ENCODE measurements at regions not wholly inside any gene's neighbourhood (a gene's known extent, or its start where the extent isn't known, plus 50 kb on each side); places are given as distances from the start of the nearest gene placed in this dataset.

DNA sequence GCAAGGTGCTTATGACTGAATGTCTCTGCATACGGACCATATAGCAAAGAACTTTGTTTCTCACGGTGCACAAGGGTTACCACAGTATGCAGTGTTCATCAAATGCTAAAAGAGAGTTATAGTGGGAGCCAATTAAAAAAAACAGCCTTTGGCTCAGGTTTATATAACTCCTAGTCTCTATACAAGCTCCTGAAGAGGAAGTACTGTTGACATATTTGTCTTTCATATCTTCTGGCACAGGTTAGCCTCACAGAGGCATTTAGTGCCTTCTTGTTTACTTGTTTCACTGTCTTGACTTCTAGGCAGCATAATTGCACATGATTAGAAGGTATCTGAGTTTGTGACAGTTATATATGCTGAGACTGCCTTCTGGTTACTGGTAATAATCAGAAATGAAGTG is 158.8 kb upstream of the FAM47C start:
- no peak for TF ChIP-seq EZH2phosphoT487 (IDR thresholded peaks at IDR 0.05; ENCODE audit: insufficient read depth, low read depth)
- TF ChIP-seq EZH2 (IDR thresholded peaks at IDR 0.05; ENCODE audit: insufficient read depth, poor library complexity, severe bottlenecking), result no peak
- Histone ChIP-seq H3K36me3 (ENCODE audit: low read depth) (no peaks in the 10 kb centered on the region), H3K9me3 (ENCODE audit: low read depth) (no peaks in the 10 kb centered on the region), H4K20me1 (ENCODE audit: insufficient read depth) (no peaks in the 10 kb centered on the region), H3K27ac (no peak overlapping the region), H2AFZ (no peak overlapping the region), H3K27me3 (replicated peaks; ENCODE audit: insufficient read depth) (no peaks in the 10 kb centered on the region), H3K79me2 (ENCODE audit: insufficient read depth) (no peaks in the 10 kb centered on the region), H3K4me1 (ENCODE audit: insufficient read depth) (no peaks in the 10 kb centered on the region), H3K4me2 (ENCODE audit: unreplicated experiment) (no peak overlapping the region), H3K9me2 (ENCODE audit: insufficient read depth) (no peaks in the 10 kb centered on the region), H3F3A (ENCODE audit: insufficient read depth) (no peaks in the 10 kb centered on the region), H3K4me3 (no peak overlapping the region), H3K9ac (no peak overlapping the region)
- in situ Hi-C loops (cut with MboI), result no loop called here
- WGBS, 2 experiments (ENCODE audit: low coverage in 1 of 2, low lambda C conversion rate in 2 of 2, missing lambda C conversion rate in 2 of 2), result 6% methylated on average over 2 of the region's 2 CpGs
- no peak for DNase-seq

DNA sequence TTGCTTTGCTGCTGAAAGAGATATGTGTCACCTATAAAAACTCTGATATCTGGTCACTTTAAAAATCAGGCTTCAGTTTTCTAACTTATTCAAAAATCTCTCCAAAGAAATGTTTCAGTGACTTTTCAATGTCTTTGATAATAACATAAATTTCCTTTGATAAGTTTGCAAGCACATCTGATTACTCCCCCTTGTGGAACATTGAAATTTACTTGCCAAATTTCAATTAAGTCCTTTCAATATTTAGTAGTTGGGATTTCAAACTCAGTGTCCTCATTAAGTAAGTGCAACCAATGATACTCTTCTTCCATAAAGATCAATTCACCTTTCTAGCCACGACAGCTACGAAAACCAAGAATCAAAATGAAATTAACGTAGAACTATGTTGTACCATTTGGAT is 151.3 kb upstream of the FAM47C start:
- no peaks in the 10 kb centered on the region for H3K9me3 ChIP-seq (ENCODE audit: low read depth)
- H3F3A ChIP-seq (ENCODE audit: insufficient read depth), result no peaks in the 10 kb centered on the region
- H3K79me2 ChIP-seq (ENCODE audit: insufficient read depth), result no peaks in the 10 kb centered on the region
- no peaks in the 10 kb centered on the region for H3K9me2 ChIP-seq (ENCODE audit: insufficient read depth)
- H3K27ac ChIP-seq, result no peak overlapping the region
- H3K4me2 ChIP-seq (ENCODE audit: unreplicated experiment), result no peak overlapping the region
- no peak for TF ChIP-seq EZH2 (IDR thresholded peaks at IDR 0.05; ENCODE audit: insufficient read depth, poor library complexity, severe bottlenecking)
- TF ChIP-seq EZH2phosphoT487 (IDR thresholded peaks at IDR 0.05; ENCODE audit: insufficient read depth, low read depth), result no peak
- no peak overlapping the region for H2AFZ ChIP-seq
- no peak overlapping the region for H3K4me3 ChIP-seq
- peak; percentile 3 for DNase-seq
- H3K36me3 ChIP-seq (ENCODE audit: low read depth), result no peaks in the 10 kb centered on the region
- in situ Hi-C loops (cut with MboI), result no loop called here
- 13 to 39% methylated on average over 3 of the region's 3 CpGs for WGBS, 2 experiments (ENCODE audit: low coverage in 1 of 2, low lambda C conversion rate in 2 of 2, missing lambda C conversion rate in 2 of 2)
- no peaks in the 10 kb centered on the region for H3K27me3 ChIP-seq (replicated peaks; ENCODE audit: insufficient read depth)
- H3K4me1 ChIP-seq (ENCODE audit: insufficient read depth), result no peaks in the 10 kb centered on the region
- H3K9ac ChIP-seq, result no peak overlapping the region
- no peaks in the 10 kb centered on the region for H4K20me1 ChIP-seq (ENCODE audit: insufficient read depth)

DNA sequence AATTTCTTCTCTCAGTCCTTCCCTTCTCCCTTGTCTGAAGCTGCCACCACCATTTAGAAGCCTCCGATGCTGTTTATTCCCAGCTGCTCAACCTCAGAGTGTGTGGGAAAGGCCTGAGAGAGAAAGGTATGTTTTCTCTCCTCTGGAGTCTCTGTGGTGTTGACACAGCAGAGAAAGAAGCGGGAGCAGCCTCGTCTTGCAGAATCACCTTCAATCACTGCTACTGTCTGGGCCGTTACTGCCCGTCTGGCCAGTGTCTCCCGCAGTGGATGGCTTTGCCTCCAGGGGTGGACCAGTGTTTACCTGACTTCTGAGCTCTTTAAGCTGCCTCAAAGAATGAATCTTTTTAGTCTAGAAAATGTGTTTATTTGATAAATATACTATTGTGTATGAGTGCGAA is 148.9 kb upstream of the FAM47C start:
- Histone ChIP-seq H3F3A (ENCODE audit: insufficient read depth) (no peaks in the 10 kb centered on the region), H3K36me3 (ENCODE audit: low read depth) (no peaks in the 10 kb centered on the region), H4K20me1 (ENCODE audit: insufficient read depth) (no peaks in the 10 kb centered on the region), H3K9me2 (ENCODE audit: insufficient read depth) (no peaks in the 10 kb centered on the region), H3K4me3 (no peak overlapping the region), H3K9me3 (ENCODE audit: low read depth) (no peaks in the 10 kb centered on the region), H3K27ac (no peak overlapping the region), H3K4me1 (ENCODE audit: insufficient read depth) (no peaks in the 10 kb centered on the region), H3K4me2 (ENCODE audit: unreplicated experiment) (no peak overlapping the region), H2AFZ (no peak overlapping the region), H3K79me2 (ENCODE audit: insufficient read depth) (no peaks in the 10 kb centered on the region), H3K9ac (no peak overlapping the region), H3K27me3 (replicated peaks; ENCODE audit: insufficient read depth) (no peaks in the 10 kb centered on the region)
- in situ Hi-C loops (cut with MboI), result no loop called here
- DNase-seq, result no peak
- TF ChIP-seq EZH2phosphoT487 (IDR thresholded peaks at IDR 0.05; ENCODE audit: insufficient read depth, low read depth), result no peak
- TF ChIP-seq EZH2 (IDR thresholded peaks at IDR 0.05; ENCODE audit: insufficient read depth, poor library complexity, severe bottlenecking), result no peak
- 42 to 59% methylated on average over 5 to 7 of the region's 7 CpGs for WGBS, 2 experiments (ENCODE audit: low coverage in 1 of 2, low lambda C conversion rate in 2 of 2, missing lambda C conversion rate in 2 of 2)

- Histone ChIP-seq H3K4me2 (ENCODE audit: unreplicated experiment) (no peak overlapping the region), H3K9me2 (ENCODE audit: insufficient read depth) (no peaks in the 10 kb centered on the region), H3K27me3 (replicated peaks; ENCODE audit: insufficient read depth) (no peaks in the 10 kb centered on the region), H3F3A (ENCODE audit: insufficient read depth) (no peaks in the 10 kb centered on the region), H2AFZ (no peak overlapping the region), H4K20me1 (ENCODE audit: insufficient read depth) (no peaks in the 10 kb centered on the region), H3K4me1 (ENCODE audit: insufficient read depth) (no peaks in the 10 kb centered on the region), H3K36me3 (ENCODE audit: low read depth) (no peaks in the 10 kb centered on the region), H3K9me3 (ENCODE audit: low read depth) (no peaks in the 10 kb centered on the region), H3K9ac (no peak overlapping the region), H3K27ac (no peak overlapping the region), H3K4me3 (no peak overlapping the region), H3K79me2 (ENCODE audit: insufficient read depth) (no peaks in the 10 kb centered on the region)
- TF ChIP-seq EZH2 (IDR thresholded peaks at IDR 0.05; ENCODE audit: insufficient read depth, poor library complexity, severe bottlenecking), result no peak
- TF ChIP-seq EZH2phosphoT487 (IDR thresholded peaks at IDR 0.05; ENCODE audit: insufficient read depth, low read depth), result no peak
- in situ Hi-C loops (cut with MboI), result no loop called here
- DNase-seq, result no peak
Observed at GRCh38 chrX:36861601-36862000, 146.6 kb upstream of the FAM47C start.

- H3F3A ChIP-seq (ENCODE audit: insufficient read depth), result no peaks in the 10 kb centered on the region
- no peaks in the 10 kb centered on the region for H3K9me2 ChIP-seq (ENCODE audit: insufficient read depth)
- 0 to 2% methylated on average over 3 of the region's 3 CpGs for WGBS, 2 experiments (ENCODE audit: low coverage in 1 of 2, low lambda C conversion rate in 2 of 2, missing lambda C conversion rate in 2 of 2)
- TF ChIP-seq EZH2phosphoT487 (IDR thresholded peaks at IDR 0.05; ENCODE audit: insufficient read depth, low read depth), result no peak
- TF ChIP-seq EZH2 (IDR thresholded peaks at IDR 0.05; ENCODE audit: insufficient read depth, poor library complexity, severe bottlenecking), result no peak
- H3K36me3 ChIP-seq (ENCODE audit: low read depth), result no peaks in the 10 kb centered on the region
- DNase-seq, result peak; percentile 28
- no peaks in the 10 kb centered on the region for H3K79me2 ChIP-seq (ENCODE audit: insufficient read depth)
- in situ Hi-C loops (cut with MboI), result no loop called here
- H4K20me1 ChIP-seq (ENCODE audit: insufficient read depth), result no peaks in the 10 kb centered on the region
- no peaks in the 10 kb centered on the region for H3K27me3 ChIP-seq (replicated peaks; ENCODE audit: insufficient read depth)
- H2AFZ ChIP-seq, result no peak overlapping the region
- no peak overlapping the region for H3K4me3 ChIP-seq
- no peak overlapping the region for H3K9ac ChIP-seq
- no peak overlapping the region for H3K4me2 ChIP-seq (ENCODE audit: unreplicated experiment)
- H3K27ac ChIP-seq, result no peak overlapping the region
- no peaks in the 10 kb centered on the region for H3K4me1 ChIP-seq (ENCODE audit: insufficient read depth)
- H3K9me3 ChIP-seq (ENCODE audit: low read depth), result no peaks in the 10 kb centered on the region
Observed at GRCh38 chrX:36867143-36867542, 141.0 kb upstream of the FAM47C start.

Data from GM23248 (cell line).